ENCODE measurements at regions not wholly inside any gene's neighbourhood (a gene's known extent, or its start where the extent isn't known, plus 50 kb on each side); places are given as distances from the start of the nearest gene placed in this dataset.

DNA sequence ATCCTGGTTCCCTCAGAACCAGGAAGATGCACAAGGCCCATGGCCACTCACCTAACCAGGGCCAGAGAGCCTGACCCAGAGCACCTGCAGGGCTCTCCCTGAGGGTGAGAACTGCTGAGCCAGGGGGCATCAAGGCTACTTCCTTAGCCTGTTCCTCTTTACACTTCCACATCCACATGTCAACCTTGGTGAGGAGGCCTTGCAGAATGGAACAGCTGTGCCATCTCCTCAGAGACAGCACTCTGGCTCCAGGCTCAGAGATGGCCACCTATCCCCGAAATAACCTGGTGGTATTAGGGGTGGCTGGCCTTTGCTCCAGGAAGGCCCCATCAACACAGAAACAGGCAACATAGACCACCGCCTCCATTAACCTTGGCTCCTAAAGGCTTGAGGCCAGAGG is 473.0 kb downstream of the RPS24 start:
- no peak for DNase-seq

DNA sequence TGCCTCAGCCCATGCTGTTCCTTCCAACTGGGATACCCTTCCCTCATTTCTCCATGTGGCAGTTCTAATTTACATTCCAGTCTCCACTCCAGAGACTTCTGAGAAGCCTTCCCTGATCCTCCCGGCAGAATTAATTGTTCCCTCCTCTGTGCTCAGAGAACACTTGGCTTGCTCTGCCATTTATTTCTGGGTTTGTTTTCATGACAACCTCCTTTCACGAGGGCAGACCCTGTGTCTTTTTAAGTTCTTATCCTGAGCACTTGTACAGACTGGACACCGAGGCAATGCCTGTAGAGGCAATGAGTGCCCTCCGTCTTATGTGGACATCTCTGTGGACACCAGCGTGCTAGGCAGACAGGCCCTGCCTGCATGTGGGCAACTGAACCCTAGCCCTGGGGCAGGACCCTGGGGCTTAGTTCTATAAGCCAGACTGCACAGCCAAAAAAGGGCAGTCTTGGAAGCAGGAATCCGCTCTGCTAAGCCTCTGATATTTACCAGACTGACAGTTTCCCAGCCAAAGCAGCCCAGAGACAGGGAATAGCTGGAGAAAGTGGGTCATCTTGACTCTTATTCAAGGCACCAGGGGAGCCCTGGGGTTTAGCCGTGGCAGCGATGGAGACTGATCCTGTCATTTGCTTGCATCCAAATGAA is 474.0 kb downstream of the RPS24 start:
- DNase-seq = no peak

- DNase-seq = no peak
Observed at GRCh38 chr10:78508955-78509748, 475.5 kb downstream of the RPS24 start.

GRCh38 chr10:78510566-78511323 is 477.1 kb downstream of the RPS24 start:
- DNase-seq = no peak

- no peak for DNase-seq
Observed at GRCh38 chr10:78511324-78512204, 477.9 kb downstream of the RPS24 start.

DNA sequence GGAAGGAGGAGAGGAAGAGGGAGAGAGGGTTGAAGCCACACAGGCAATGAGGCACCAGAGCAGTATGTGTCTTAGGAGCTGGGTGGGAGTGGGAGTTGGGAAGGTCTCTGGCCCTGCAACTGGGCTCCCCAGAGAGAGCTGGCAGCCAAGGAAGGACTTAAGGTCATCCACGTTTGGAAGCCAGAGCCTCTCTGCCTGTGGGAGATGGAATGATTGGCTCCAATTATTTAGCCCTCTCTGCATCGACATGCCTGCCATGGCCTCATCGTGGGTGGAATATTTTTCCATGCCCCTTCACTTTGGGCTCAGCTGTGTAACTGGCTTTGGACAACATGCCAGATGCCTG is 478.5 kb downstream of the RPS24 start:
- DNase-seq = no peak

- DNase-seq = no peak
Observed at GRCh38 chr10:78513330-78513729, 479.7 kb downstream of the RPS24 start.

GRCh38 chr10:78513986-78514385 is 480.3 kb downstream of the RPS24 start:
- DNase-seq = no peak

- DNase-seq = no peak
Observed at GRCh38 chr10:78514459-78514858, 480.8 kb downstream of the RPS24 start.

DNA sequence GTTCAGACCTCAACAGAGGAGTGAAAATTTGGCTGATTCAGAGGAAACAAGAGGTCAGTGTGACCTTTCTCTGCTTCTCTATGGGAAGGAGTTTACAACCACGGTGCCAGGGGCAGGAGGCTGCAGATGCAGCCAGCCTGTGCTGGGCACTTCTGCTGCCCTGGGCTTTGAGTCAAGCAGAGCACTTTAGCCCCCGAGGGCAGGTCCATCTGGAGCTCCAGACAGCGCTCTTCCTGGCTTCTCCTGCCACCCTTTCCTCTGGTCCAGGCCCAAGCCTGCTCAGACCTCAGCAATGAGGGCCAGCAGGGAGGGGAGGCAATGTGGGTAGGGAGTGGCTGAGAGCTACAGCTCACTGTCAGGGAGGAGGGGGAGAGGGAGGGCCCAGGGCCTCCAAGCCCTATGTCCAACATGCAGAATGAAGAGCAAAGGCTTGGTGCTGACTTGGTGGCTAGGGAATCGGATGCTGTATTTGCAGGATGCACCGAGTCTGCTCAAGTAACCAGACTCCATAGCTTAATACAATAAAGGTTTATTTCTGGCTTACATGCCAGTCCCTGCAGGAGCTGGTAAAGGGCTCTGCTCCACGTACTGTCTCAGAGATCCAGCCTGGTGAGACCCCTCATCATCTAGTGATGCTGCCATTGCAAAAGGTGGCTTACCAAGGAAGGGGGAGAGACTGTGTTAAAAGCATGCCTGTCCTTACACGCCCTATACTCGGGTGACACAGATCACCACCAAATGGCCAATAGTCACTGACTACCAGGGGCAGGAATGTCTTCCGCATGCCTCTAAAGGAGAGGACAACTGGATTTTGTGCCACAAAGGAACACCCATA is 481.6 kb downstream of the RPS24 start:
- DNase-seq = no peak

- DNase-seq = no peak
Observed at GRCh38 chr10:78515873-78516153, 482.1 kb downstream of the RPS24 start.

DNA sequence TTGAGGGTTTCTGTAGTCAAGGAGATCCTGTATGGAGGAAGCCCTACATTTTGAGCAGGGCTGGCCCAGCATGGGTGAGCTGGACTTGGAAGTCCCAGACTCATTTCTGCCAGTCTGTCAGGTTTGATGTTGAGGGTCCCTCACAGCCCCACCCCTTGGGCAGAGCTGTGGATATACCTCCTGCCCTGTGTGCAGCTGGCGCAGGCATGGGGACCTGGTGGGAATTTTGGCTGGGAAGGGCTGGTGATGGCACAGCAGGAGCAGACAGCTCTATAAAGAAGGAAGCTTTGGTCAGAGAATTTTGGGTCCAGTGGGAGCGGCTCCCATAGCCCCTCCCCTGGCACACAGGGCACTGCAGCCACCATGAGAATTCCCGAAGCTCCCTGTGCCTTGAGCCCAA is 482.6 kb downstream of the RPS24 start:
- DNase-seq = no peak

GRCh38 chr10:78516756-78517155 is 483.1 kb downstream of the RPS24 start:
- peak; percentile 70 for DNase-seq

DNA sequence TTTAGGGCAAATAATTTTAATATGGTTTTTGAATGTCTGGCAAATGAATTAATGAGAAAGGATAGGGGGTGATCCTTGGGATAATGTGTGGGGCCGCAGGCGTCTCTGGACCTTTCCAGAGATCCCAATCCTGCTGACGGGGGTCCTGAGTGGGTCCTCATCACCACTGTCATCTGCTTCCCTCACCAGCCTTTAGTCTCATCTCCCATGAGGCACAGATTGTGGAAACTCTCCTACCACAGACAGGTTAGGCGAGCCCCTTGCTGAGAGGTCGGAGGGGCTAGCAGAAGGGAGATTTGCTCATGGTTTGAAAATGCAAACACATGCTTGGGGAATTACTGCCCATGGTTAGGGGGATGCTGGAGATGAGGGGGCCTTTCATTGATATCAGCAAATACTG is 484.6 kb downstream of the RPS24 start:
- DNase-seq = no peak

GRCh38 chr10:78520737-78521430 is 487.2 kb downstream of the RPS24 start:
- peak; percentile 5 for DNase-seq

- DNase-seq = no peak
Observed at GRCh38 chr10:78523453-78523852, 489.8 kb downstream of the RPS24 start.

GRCh38 chr10:78524342-78524741 is 490.7 kb downstream of the RPS24 start:
- DNase-seq = no peak

- DNase-seq = peak; percentile 58
Observed at GRCh38 chr10:78524941-78525340, 491.3 kb downstream of the RPS24 start.

- no peak for DNase-seq
Observed at GRCh38 chr10:78526347-78526746, 492.7 kb downstream of the RPS24 start.

GRCh38 chr10:78527296-78527695 is 493.6 kb downstream of the RPS24 start:
- DNase-seq = no peak

DNA sequence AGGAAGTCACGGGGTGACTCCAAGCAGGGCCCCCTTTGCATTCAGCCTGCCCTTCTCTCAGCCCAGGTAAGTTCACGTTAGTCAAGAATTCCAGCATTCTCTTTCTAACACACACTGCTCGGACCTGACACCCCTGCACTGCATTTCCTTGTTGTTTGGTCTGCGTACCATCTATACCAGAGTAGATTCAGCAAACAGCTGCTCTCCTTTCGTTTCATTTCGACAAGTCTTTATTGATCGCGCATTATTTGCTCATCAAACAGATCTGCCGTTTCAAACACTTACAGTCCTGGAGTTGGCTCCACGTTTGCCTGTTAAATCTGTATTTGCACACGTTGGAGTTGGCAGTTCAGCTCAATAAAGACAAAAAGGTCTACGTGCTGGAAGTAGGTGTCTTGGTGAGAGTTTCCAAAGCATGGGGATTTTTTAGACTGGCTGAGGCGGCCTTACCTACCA is 495.1 kb downstream of the RPS24 start:
- peak; percentile 62 for DNase-seq

- DNase-seq = peak; percentile 84
Observed at GRCh38 chr10:78529262-78529661, 495.6 kb downstream of the RPS24 start.
